ENCODE measurements at regions not wholly inside any gene's neighbourhood (a gene's known extent, or its start where the extent isn't known, plus 50 kb on each side); places are given as distances from the start of the nearest gene placed in this dataset.

GRCh38 chr10:44659320-44659719 is 251.8 kb upstream of the TMEM72 start:
- no peak overlapping the region for H3K4me3 ChIP-seq (ENCODE audit: low read length)
- DNase-seq (ENCODE audit: low read depth, low spot score) = no peak

- H3K4me3 ChIP-seq (ENCODE audit: low read length) = no peak overlapping the region
- no peak for DNase-seq (ENCODE audit: low read depth, low spot score)
Observed at GRCh38 chr10:44660271-44660670, 250.9 kb upstream of the TMEM72 start.

GRCh38 chr10:44662051-44662450 is 249.1 kb upstream of the TMEM72 start:
- DNase-seq (ENCODE audit: low read depth, low spot score) = no peak
- no peak overlapping the region for H3K4me3 ChIP-seq (ENCODE audit: low read length)

GRCh38 chr10:44668336-44668735 is 242.8 kb upstream of the TMEM72 start:
- no peak overlapping the region for H3K4me3 ChIP-seq (ENCODE audit: low read length)
- DNase-seq (ENCODE audit: low read depth, low spot score) = no peak

- DNase-seq (ENCODE audit: low read depth, low spot score) = no peak
- H3K4me3 ChIP-seq (ENCODE audit: low read length) = no peak overlapping the region
Observed at GRCh38 chr10:44671319-44671718, 239.8 kb upstream of the TMEM72 start.

GRCh38 chr10:44673245-44673983 is 237.7 kb upstream of the TMEM72 start:
- H3K4me3 ChIP-seq (ENCODE audit: low read length) = no peak overlapping the region
- no peak for DNase-seq (ENCODE audit: low read depth, low spot score)

GRCh38 chr10:44674536-44675386 is 236.4 kb upstream of the TMEM72 start:
- H3K4me3 ChIP-seq (ENCODE audit: low read length) = no peak overlapping the region
- DNase-seq (ENCODE audit: low read depth, low spot score) = no peak

- DNase-seq (ENCODE audit: low read depth, low spot score) = no peak
- H3K4me3 ChIP-seq (ENCODE audit: low read length) = no peak overlapping the region
Observed at GRCh38 chr10:44675387-44675874, 235.7 kb upstream of the TMEM72 start.

- H3K4me3 ChIP-seq (ENCODE audit: low read length) = no peak overlapping the region
- DNase-seq (ENCODE audit: low read depth, low spot score) = no peak
Observed at GRCh38 chr10:44680764-44681163, 230.4 kb upstream of the TMEM72 start.

GRCh38 chr10:44682507-44682906 is 228.6 kb upstream of the TMEM72 start:
- DNase-seq (ENCODE audit: low read depth, low spot score) = no peak
- no peak overlapping the region for H3K4me3 ChIP-seq (ENCODE audit: low read length)

GRCh38 chr10:44684661-44685060 is 226.5 kb upstream of the TMEM72 start:
- no peak overlapping the region for H3K4me3 ChIP-seq (ENCODE audit: low read length)
- DNase-seq (ENCODE audit: low read depth, low spot score) = no peak

- H3K4me3 ChIP-seq (ENCODE audit: low read length) = no peak overlapping the region
- DNase-seq (ENCODE audit: low read depth, low spot score) = no peak
Observed at GRCh38 chr10:44685220-44685619, 225.9 kb upstream of the TMEM72 start.

- no peak overlapping the region for H3K4me3 ChIP-seq (ENCODE audit: low read length)
- no peak for DNase-seq (ENCODE audit: low read depth, low spot score)
Observed at GRCh38 chr10:44685747-44686146, 225.4 kb upstream of the TMEM72 start.

GRCh38 chr10:44689368-44689767 is 221.8 kb upstream of the TMEM72 start:
- no peak for DNase-seq (ENCODE audit: low read depth, low spot score)
- no peak overlapping the region for H3K4me3 ChIP-seq (ENCODE audit: low read length)

- DNase-seq (ENCODE audit: low read depth, low spot score) = no peak
- H3K4me3 ChIP-seq (ENCODE audit: low read length) = no peak overlapping the region
Observed at GRCh38 chr10:44696496-44696895, 214.6 kb upstream of the TMEM72 start.

GRCh38 chr10:44697116-44697515 is 214.0 kb upstream of the TMEM72 start:
- H3K4me3 ChIP-seq (ENCODE audit: low read length) = no peak overlapping the region
- DNase-seq (ENCODE audit: low read depth, low spot score) = no peak

GRCh38 chr10:44702531-44702930 is 208.6 kb upstream of the TMEM72 start:
- no peak for DNase-seq (ENCODE audit: low read depth, low spot score)
- no peak overlapping the region for H3K4me3 ChIP-seq (ENCODE audit: low read length)

GRCh38 chr10:44703241-44704155 is 207.6 kb upstream of the TMEM72 start:
- no peak overlapping the region for H3K4me3 ChIP-seq (ENCODE audit: low read length)
- DNase-seq (ENCODE audit: low read depth, low spot score) = no peak

GRCh38 chr10:44704616-44705015 is 206.5 kb upstream of the TMEM72 start:
- DNase-seq (ENCODE audit: low read depth, low spot score) = no peak
- no peak overlapping the region for H3K4me3 ChIP-seq (ENCODE audit: low read length)
